ENCODE measurements at regions not wholly inside any gene's neighbourhood (a gene's known extent, or its start where the extent isn't known, plus 50 kb on each side); places are given as distances from the start of the nearest gene placed in this dataset.

DNA sequence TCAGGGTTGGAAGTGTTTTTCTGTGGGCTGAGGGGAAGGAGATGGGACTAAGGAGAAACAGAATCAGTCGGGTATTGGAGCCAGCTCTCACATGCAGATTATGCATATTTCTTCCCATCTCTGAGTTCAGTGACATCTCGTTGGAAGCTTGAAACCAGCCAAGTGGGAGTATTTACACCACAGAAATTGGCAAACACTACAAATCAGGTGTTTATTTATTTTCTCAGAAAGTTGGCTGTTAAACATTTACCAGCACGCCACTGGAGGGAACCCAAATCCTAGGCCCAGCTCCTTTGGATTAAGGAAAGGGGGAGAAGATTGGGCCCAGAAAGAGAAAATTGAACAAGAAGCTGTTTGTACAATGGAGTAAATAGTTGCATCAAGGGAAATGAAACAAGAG lies 72.1 kb upstream of the PITX1 start:
- WGBS, 2 donors, result 72 to 75% methylated on average over 3 of the region's 3 CpGs
- intact Hi-C loops (cut with DNase I), result no loop called here
- TF ChIP-seq POLR2A (IDR thresholded peaks at IDR 0.05), result no peak
- TF ChIP-seq, protein P1, sequence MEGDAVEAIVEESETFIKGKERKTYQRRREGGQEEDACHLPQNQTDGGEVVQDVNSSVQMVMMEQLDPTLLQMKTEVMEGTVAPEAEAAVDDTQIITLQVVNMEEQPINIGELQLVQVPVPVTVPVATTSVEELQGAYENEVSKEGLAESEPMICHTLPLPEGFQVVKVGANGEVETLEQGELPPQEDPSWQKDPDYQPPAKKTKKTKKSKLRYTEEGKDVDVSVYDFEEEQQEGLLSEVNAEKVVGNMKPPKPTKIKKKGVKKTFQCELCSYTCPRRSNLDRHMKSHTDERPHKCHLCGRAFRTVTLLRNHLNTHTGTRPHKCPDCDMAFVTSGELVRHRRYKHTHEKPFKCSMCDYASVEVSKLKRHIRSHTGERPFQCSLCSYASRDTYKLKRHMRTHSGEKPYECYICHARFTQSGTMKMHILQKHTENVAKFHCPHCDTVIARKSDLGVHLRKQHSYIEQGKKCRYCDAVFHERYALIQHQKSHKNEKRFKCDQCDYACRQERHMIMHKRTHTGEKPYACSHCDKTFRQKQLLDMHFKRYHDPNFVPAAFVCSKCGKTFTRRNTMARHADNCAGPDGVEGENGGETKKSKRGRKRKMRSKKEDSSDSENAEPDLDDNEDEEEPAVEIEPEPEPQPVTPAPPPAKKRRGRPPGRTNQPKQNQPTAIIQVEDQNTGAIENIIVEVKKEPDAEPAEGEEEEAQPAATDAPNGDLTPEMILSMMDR (IDR thresholded peaks at IDR 0.05), result no peak
- TF ChIP-seq EP300 (IDR thresholded peaks at IDR 0.05), result no peak
- TF ChIP-seq POLR2AphosphoS5 (IDR thresholded peaks at IDR 0.05), result no peak

DNA sequence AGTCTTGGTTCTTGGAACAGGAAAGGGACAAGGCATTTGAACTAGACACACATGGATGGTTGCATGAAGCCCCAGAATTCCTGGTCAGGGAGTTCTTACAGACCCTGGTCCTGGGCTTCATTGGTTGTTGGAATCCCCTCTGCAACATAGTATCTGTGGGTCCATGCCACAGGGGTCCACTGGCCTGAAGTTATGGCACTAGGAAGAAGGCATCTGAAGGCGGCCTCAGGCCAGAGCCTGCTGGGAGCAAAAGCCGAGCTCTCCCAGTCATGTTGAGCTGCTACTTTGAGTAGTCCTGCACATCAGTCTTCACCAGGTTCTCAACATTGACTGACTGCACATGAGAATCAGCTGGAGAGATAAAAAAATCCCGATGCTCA lies 71.1 kb upstream of the PITX1 start:
- WGBS, 2 donors, result 93 to 94% methylated on average over 3 of the region's 3 CpGs
- intact Hi-C loops (cut with DNase I), result no loop called here
- TF ChIP-seq EP300 (IDR thresholded peaks at IDR 0.05), result no peak
- no peak for TF ChIP-seq POLR2AphosphoS5 (IDR thresholded peaks at IDR 0.05)
- no peak for TF ChIP-seq POLR2A (IDR thresholded peaks at IDR 0.05)
- TF ChIP-seq, protein P1 (IDR thresholded peaks at IDR 0.05), result no peak

More for the DNA sequence above, 72.1 kb upstream of the PITX1 start:
- no peaks in the 10 kb centered on the region for H3K27me3 ChIP-seq
- H3K4me1 ChIP-seq, result no peaks in the 10 kb centered on the region
- H3K9me3 ChIP-seq, result no peaks in the 10 kb centered on the region
- H3K27ac ChIP-seq, result no peak overlapping the region
- DNase-seq, result no peak
- no peak overlapping the region for H3K4me3 ChIP-seq
- H3K36me3 ChIP-seq, result no peaks in the 10 kb centered on the region

DNA sequence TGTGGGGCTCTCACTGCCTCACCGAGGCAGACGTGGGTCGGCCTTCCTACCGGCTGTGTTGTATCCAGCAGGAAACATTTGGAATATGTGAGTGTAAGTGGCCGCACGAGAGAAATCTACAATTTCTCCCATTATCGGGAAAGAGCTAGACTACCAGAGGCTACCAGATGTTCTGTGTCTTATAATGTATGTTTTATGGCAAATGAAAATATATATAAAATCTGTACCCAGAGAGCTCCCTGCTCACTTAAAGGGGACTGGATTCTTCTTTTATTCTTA lies 69.5 kb upstream of the PITX1 start:
- H3K4me1 ChIP-seq, result no peaks in the 10 kb centered on the region
- H3K36me3 ChIP-seq, result no peaks in the 10 kb centered on the region
- TF ChIP-seq POLR2A (IDR thresholded peaks at IDR 0.05), result no peak
- TF ChIP-seq, protein P1 (IDR thresholded peaks at IDR 0.05), result no peak
- intact Hi-C loops (cut with DNase I), result no loop called here
- H3K27ac ChIP-seq, result no peak overlapping the region
- no peak overlapping the region for H3K4me3 ChIP-seq
- WGBS, 2 donors, result 85 to 87% methylated on average over 7 of the region's 7 CpGs
- H3K9me3 ChIP-seq, result no peaks in the 10 kb centered on the region
- no peak for DNase-seq
- no peaks in the 10 kb centered on the region for H3K27me3 ChIP-seq

More for the DNA sequence above, 71.1 kb upstream of the PITX1 start:
- no peaks in the 10 kb centered on the region for H3K27me3 ChIP-seq
- H3K4me3 ChIP-seq, result no peak overlapping the region
- H3K4me1 ChIP-seq, result no peaks in the 10 kb centered on the region
- peak; percentile 34 for DNase-seq
- no peaks in the 10 kb centered on the region for H3K9me3 ChIP-seq
- H3K36me3 ChIP-seq, result no peaks in the 10 kb centered on the region
- H3K27ac ChIP-seq, result no peak overlapping the region

DNA sequence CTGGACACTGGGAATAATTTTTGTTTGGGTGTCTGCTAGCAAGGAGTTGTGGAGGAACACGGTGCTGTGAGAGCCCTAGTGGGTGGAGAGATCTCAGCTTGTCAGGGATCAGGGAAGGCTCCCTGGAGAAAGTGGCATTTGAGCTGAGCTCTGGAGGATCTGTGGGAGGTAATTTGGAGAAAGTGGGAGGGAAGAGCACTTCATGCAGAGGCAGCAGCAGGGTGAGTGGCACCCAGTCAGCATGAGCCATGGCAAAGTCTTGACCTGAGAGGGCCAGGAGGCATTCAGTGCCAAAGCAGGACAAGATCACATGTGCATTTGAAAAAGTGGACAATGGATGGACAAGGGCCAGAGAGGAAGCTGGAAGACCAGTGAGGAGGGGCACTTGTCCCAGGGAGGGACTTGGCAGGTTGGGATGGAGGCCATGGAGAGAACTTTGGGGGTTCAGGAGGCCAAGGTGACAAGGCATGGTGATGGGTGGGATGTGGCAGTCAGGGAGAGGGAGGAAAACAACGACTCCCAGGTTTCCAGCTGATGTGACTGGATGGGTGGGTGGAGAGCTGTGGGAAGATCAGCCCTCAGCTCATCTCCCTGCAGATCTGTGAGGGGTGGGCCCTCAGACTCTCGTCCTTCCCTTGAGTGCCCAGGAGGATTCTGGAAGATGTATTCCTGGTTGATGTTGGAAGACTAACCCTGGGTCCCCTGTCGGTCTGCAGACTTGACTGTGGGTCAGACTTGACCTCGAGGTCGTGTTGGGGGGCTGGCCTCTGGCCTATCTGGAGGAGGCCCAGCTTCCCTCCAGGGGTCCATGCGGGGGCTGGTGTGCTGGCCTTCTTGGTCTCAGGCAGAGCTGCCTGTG lies 68.9 kb upstream of the PITX1 start:
- H3K4me1 ChIP-seq, result no peaks in the 10 kb centered on the region
- DNase-seq, result peak; percentile 60
- H3K27me3 ChIP-seq, result no peaks in the 10 kb centered on the region
- H3K36me3 ChIP-seq, result no peaks in the 10 kb centered on the region
- H3K27ac ChIP-seq, result no peak overlapping the region
- H3K9me3 ChIP-seq, result no peaks in the 10 kb centered on the region
- H3K4me3 ChIP-seq, result no peak overlapping the region
- TF ChIP-seq POLR2AphosphoS5 (IDR thresholded peaks at IDR 0.05) (no peak), POLR2A (IDR thresholded peaks at IDR 0.05) (no peak), EP300 (IDR thresholded peaks at IDR 0.05) (no peak)
- TF ChIP-seq, protein P1 (IDR thresholded peaks at IDR 0.05), result no peak
- WGBS, 2 donors, result 76 to 86% methylated on average over 7 of the region's 7 CpGs
- intact Hi-C loops (cut with DNase I), result no loop called here

DNA sequence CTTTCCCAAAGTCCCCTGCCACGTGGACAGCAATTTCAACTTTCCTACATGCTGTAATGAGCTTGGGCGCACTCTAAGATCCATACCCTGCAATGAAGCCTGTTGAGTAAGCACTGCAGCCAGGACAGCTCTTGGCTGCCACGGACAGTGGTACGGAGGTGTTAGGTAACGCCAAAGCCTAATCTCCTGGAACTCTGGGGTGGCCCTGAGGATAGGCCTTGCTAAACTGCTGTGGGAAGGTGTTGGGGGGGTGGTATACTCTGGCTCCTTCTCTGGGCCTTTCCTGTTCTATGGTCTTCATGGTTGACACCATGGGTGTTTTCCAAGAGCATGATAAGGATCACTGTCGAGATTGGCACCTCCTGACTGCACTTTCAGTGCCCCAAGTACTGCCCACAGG lies 66.4 kb upstream of the PITX1 start:
- Histone ChIP-seq H3K36me3 (no peaks in the 10 kb centered on the region), H3K27me3 (no peaks in the 10 kb centered on the region), H3K27ac (no peak overlapping the region), H3K4me3 (no peak overlapping the region), H3K4me1 (no peaks in the 10 kb centered on the region), H3K9me3 (no peaks in the 10 kb centered on the region)
- WGBS, 2 donors, result 88 to 91% methylated on average over 6 of the region's 6 CpGs
- intact Hi-C loops (cut with DNase I), result no loop called here
- TF ChIP-seq POLR2A (IDR thresholded peaks at IDR 0.05) (no peak), POLR2AphosphoS5 (IDR thresholded peaks at IDR 0.05) (no peak), EP300 (IDR thresholded peaks at IDR 0.05) (no peak)
- TF ChIP-seq, protein P1 (IDR thresholded peaks at IDR 0.05), result no peak
- no peak for DNase-seq
